Mesendoderm (in vitro differentiated cells): ENCODE measurements at regions not wholly inside any gene's neighbourhood (a gene's known extent, or its start where the extent isn't known, plus 50 kb on each side); places are given as distances from the start of the nearest gene placed in this dataset.
A peak's percentile ranks its signal among the peaks of the same experiment; 100 is the strongest.

Source experiments
- DNase-seq: peaks from one replicate; pipeline ENCODE4 v3.0.0; 2013
- H2AK5ac ChIP-seq: 2 replicates; pipeline ENCODE4 v1.6.1; 2013; ENCODE audit warnings: low read length, inconsistent platforms
- H2BK120ac ChIP-seq: 2 replicates; pipeline ENCODE4 v1.6.1; 2013; ENCODE audit warnings: low read depth, mild to moderate bottlenecking, low read length, moderate library complexity, mixed read lengths
- H2BK15ac ChIP-seq: replicated peaks from 2 replicates; pipeline ENCODE4 v1.6.1; 2013; ENCODE audit warnings: low read depth, mild to moderate bottlenecking, moderate library complexity
- H2BK5ac ChIP-seq: 2 replicates; pipeline ENCODE4 v1.6.1; 2013; ENCODE audit warnings: low read length, inconsistent platforms
- H3K18ac ChIP-seq: 2 replicates; pipeline ENCODE4 v1.6.1; 2013; ENCODE audit warnings: mild to moderate bottlenecking, low read length, mixed read lengths
- H3K23ac ChIP-seq: one replicate; pipeline ENCODE4 v1.6.1; 2013; ENCODE audit warnings: low read length
- H3K27ac ChIP-seq: 2 replicates; pipeline ENCODE4 v1.5.1; 2013; ENCODE audit warnings: low read depth, mild to moderate bottlenecking, inconsistent platforms, low read length, moderate library complexity
- H3K27me3 ChIP-seq: 2 replicates; pipeline ENCODE4 v1.6.1; 2013; ENCODE audit warnings: low read length, control low read depth, mild to moderate bottlenecking, inconsistent platforms; ENCODE audit not compliant: insufficient read depth, poor library complexity
- H3K36me3 ChIP-seq: 2 replicates; pipeline ENCODE4 v1.6.1; 2013; ENCODE audit warnings: low read length, inconsistent platforms; ENCODE audit not compliant: control insufficient read depth, insufficient read depth
- H3K4ac ChIP-seq: one replicate; pipeline ENCODE4 v1.6.1; 2013; ENCODE audit warnings: low read depth, mild to moderate bottlenecking, low read length, moderate library complexity
- H3K4me1 ChIP-seq: 2 replicates; pipeline ENCODE4 v1.6.1; 2013; ENCODE audit warnings: low read depth, low read length, inconsistent platforms; ENCODE audit not compliant: control insufficient read depth
- H3K4me2 ChIP-seq: 2 replicates; pipeline ENCODE4 v1.6.1; 2013; ENCODE audit warnings: low read length
- H3K4me3 ChIP-seq: 2 replicates; pipeline ENCODE4 v1.5.1; 2013; ENCODE audit warnings: mild to moderate bottlenecking, low read length
- H3K56ac ChIP-seq: one replicate; pipeline ENCODE4 v1.6.1; 2013; ENCODE audit warnings: low read length
- H3K79me1 ChIP-seq: 2 replicates; pipeline ENCODE4 v1.6.1; 2013; ENCODE audit warnings: low read length, inconsistent platforms
- H3K79me2 ChIP-seq: 2 replicates; pipeline ENCODE4 v1.6.1; 2013; ENCODE audit warnings: mild to moderate bottlenecking, low read length; ENCODE audit not compliant: control insufficient read depth, insufficient read depth
- H3K9ac ChIP-seq: 2 replicates; pipeline ENCODE4 v1.6.1; 2013; ENCODE audit warnings: low read length, inconsistent platforms
- H4K5ac ChIP-seq: one replicate; pipeline ENCODE4 v1.6.1; 2013; ENCODE audit warnings: low read length
- H4K8ac ChIP-seq: one replicate; pipeline ENCODE4 v1.6.1; 2013; ENCODE audit warnings: low read depth, mild to moderate bottlenecking, control low read depth, low read length, moderate library complexity
- WGBS: extraction: QIAGEN DNeasy Blood & Tissue Kit; methylation state at CpG from one replicate; pipeline ENCODE4 v1.1.7; 2013; ENCODE audit warnings: low lambda C conversion rate, missing lambda C conversion rate; ENCODE audit not compliant: insufficient coverage; ENCODE audit errors: extremely low coverage; 5-methylcytosine and 5-hydroxymethylcytosine counted together

DNA sequence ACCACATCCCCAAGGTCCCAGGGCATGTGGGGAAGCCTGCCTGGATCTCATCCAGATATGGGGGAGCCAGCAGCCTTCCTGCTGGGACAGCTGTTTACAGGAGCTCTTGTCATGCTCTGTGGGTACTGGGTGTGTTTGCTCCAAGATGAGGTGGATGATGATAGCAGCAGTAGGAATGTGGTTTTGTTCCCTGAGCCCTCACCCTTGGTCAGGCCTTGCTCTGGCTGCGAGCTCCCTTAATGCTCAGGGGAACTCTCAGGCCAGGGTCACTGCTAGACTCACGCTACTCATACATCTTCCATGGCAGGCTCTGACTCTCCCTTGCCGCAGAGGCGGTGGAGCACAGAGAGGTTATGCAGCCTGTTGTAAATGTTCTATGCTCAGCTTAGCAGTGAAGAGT, 990.3 kb downstream of the AACS start:
- no peaks in the 10 kb centered on the region for H3K27me3 ChIP-seq
- H2BK15ac ChIP-seq = no peak overlapping the region
- no peak overlapping the region for H3K4me2 ChIP-seq
- no CpG with 5 or more reads among the region's 4 CpGs for WGBS
- H3K4ac ChIP-seq = no peak overlapping the region
- no peak overlapping the region for H3K23ac ChIP-seq
- H3K79me2 ChIP-seq = no peaks in the 10 kb centered on the region
- DNase-seq = no peak
- no peak overlapping the region for H3K9ac ChIP-seq
- no peak overlapping the region for H3K27ac ChIP-seq
- no peak overlapping the region for H3K56ac ChIP-seq
- no peaks in the 10 kb centered on the region for H3K79me1 ChIP-seq
- no peak overlapping the region for H3K18ac ChIP-seq
- no peak overlapping the region for H4K8ac ChIP-seq
- no peak overlapping the region for H2BK5ac ChIP-seq
- no peaks in the 10 kb centered on the region for H3K36me3 ChIP-seq
- no peaks in the 10 kb centered on the region for H3K4me1 ChIP-seq
- no peak overlapping the region for H2BK120ac ChIP-seq
- no peak overlapping the region for H4K5ac ChIP-seq
- no peak overlapping the region for H2AK5ac ChIP-seq
- H3K4me3 ChIP-seq = no peak overlapping the region

GRCh38 chr12:126061777-126062176, 996.5 kb downstream of the AACS start:
- WGBS = no CpG with 5 or more reads among the region's 6 CpGs
- no peak overlapping the region for H3K56ac ChIP-seq
- no peaks in the 10 kb centered on the region for H3K36me3 ChIP-seq
- no peak overlapping the region for H3K9ac ChIP-seq
- H4K5ac ChIP-seq = no peak overlapping the region
- H3K4me1 ChIP-seq = no peaks in the 10 kb centered on the region
- H4K8ac ChIP-seq = no peak overlapping the region
- DNase-seq = no peak
- H3K4me3 ChIP-seq = no peak overlapping the region
- H2BK120ac ChIP-seq = no peak overlapping the region
- H3K23ac ChIP-seq = no peak overlapping the region
- H3K79me2 ChIP-seq = no peaks in the 10 kb centered on the region
- H3K18ac ChIP-seq = no peak overlapping the region
- no peak overlapping the region for H2BK5ac ChIP-seq
- H3K27me3 ChIP-seq = no peaks in the 10 kb centered on the region
- no peak overlapping the region for H3K27ac ChIP-seq
- no peak overlapping the region for H3K4me2 ChIP-seq
- no peak overlapping the region for H2AK5ac ChIP-seq
- H3K4ac ChIP-seq = no peak overlapping the region
- H3K79me1 ChIP-seq = no peaks in the 10 kb centered on the region
- H2BK15ac ChIP-seq = no peak overlapping the region

DNA sequence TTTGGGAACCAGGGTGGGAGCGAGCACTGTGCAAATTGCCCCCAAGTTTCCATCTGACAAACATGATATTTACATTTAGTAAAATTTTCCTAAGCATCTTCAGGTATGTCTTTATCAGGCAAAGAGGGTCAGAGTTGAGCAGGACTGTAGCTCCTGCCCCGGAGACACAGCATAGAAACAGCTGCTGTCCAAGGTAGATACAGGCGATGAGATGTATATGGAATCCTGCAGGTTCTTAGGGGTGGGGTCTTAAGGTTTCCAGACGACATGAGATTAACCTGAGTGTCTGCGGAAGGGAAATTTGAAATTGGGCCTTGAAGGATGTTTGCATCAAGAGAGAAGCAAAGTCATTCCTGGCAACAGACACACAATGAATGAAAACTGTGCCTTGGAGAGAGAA, 998.8 kb downstream of the AACS start:
- no peak overlapping the region for H3K56ac ChIP-seq
- no peak overlapping the region for H3K27ac ChIP-seq
- DNase-seq = no peak
- H3K4me3 ChIP-seq = no peak overlapping the region
- WGBS = no CpG with 5 or more reads among the region's 5 CpGs
- H2AK5ac ChIP-seq = no peak overlapping the region
- no peak overlapping the region for H3K23ac ChIP-seq
- no peak overlapping the region for H3K18ac ChIP-seq
- no peak overlapping the region for H3K9ac ChIP-seq
- H3K4me1 ChIP-seq = no peaks in the 10 kb centered on the region
- H3K27me3 ChIP-seq = no peaks in the 10 kb centered on the region
- H3K4ac ChIP-seq = no peak overlapping the region
- no peak overlapping the region for H2BK120ac ChIP-seq
- H2BK5ac ChIP-seq = no peak overlapping the region
- no peak overlapping the region for H2BK15ac ChIP-seq
- H3K79me1 ChIP-seq = no peaks in the 10 kb centered on the region
- H4K8ac ChIP-seq = no peak overlapping the region
- H3K36me3 ChIP-seq = no peaks in the 10 kb centered on the region
- H3K4me2 ChIP-seq = no peak overlapping the region
- H3K79me2 ChIP-seq = no peaks in the 10 kb centered on the region
- H4K5ac ChIP-seq = no peak overlapping the region

GRCh38 chr12:126067626-126068329, 1002.5 kb downstream of the AACS start:
- no peak overlapping the region for H3K27ac ChIP-seq
- no peak overlapping the region for H4K8ac ChIP-seq
- H4K5ac ChIP-seq = no peak overlapping the region
- no peaks in the 10 kb centered on the region for H3K4me1 ChIP-seq
- H3K56ac ChIP-seq = no peak overlapping the region
- DNase-seq = no peak
- H3K79me2 ChIP-seq = no peaks in the 10 kb centered on the region
- H3K36me3 ChIP-seq = no peaks in the 10 kb centered on the region
- H2BK120ac ChIP-seq = no peak overlapping the region
- H2AK5ac ChIP-seq = no peak overlapping the region
- no peak overlapping the region for H3K9ac ChIP-seq
- no peak overlapping the region for H2BK5ac ChIP-seq
- no peak overlapping the region for H3K23ac ChIP-seq
- no CpG with 5 or more reads among the region's 3 CpGs for WGBS
- H3K18ac ChIP-seq = no peak overlapping the region
- H2BK15ac ChIP-seq = no peak overlapping the region
- no peaks in the 10 kb centered on the region for H3K79me1 ChIP-seq
- no peaks in the 10 kb centered on the region for H3K27me3 ChIP-seq
- no peak overlapping the region for H3K4me2 ChIP-seq
- no peak overlapping the region for H3K4ac ChIP-seq
- H3K4me3 ChIP-seq = no peak overlapping the region

- no peak overlapping the region for H2AK5ac ChIP-seq
- H3K4ac ChIP-seq = no peak overlapping the region
- WGBS = no CpG with 5 or more reads among the region's 4 CpGs
- H3K79me2 ChIP-seq = no peaks in the 10 kb centered on the region
- H3K9ac ChIP-seq = no peak overlapping the region
- no peak overlapping the region for H2BK15ac ChIP-seq
- no peaks in the 10 kb centered on the region for H3K27me3 ChIP-seq
- H2BK5ac ChIP-seq = no peak overlapping the region
- H3K56ac ChIP-seq = no peak overlapping the region
- no peaks in the 10 kb centered on the region for H3K4me1 ChIP-seq
- no peaks in the 10 kb centered on the region for H3K36me3 ChIP-seq
- H2BK120ac ChIP-seq = no peak overlapping the region
- H3K4me3 ChIP-seq = no peak overlapping the region
- H3K23ac ChIP-seq = no peak overlapping the region
- H4K5ac ChIP-seq = no peak overlapping the region
- H3K4me2 ChIP-seq = no peak overlapping the region
- H3K79me1 ChIP-seq = no peaks in the 10 kb centered on the region
- H3K27ac ChIP-seq = no peak overlapping the region
- peak; percentile 82 for DNase-seq
- no peak overlapping the region for H3K18ac ChIP-seq
- no peak overlapping the region for H4K8ac ChIP-seq
Measured at GRCh38 chr12:126069549-126070165, 1004.4 kb downstream of the AACS start.

DNA sequence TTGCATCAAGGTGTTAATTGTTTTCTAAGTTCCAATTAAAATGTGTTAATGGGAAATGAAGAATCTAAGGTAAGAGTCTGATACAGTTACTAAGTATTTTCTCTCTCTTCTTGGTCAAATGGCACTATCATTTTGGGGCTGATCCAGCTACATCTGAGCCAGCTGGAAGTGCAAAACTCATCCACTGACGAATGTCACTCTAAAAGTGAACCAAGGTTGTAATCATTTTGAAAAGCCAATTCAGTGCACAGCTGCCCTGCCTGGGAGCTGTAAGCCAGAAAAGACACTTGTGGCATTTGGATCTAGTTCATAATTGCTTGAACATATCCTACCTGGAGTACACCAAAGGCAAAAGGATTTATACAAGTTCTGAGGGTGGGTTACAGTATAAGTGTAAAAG, 1011.3 kb downstream of the AACS start:
- DNase-seq = no peak
- Histone ChIP-seq H3K4ac (no peak overlapping the region), H3K18ac (no peak overlapping the region), H3K9ac (no peak overlapping the region), H3K27me3 (no peaks in the 10 kb centered on the region), H2BK120ac (no peak overlapping the region), H3K23ac (no peak overlapping the region), H3K4me1 (no peaks in the 10 kb centered on the region), H4K5ac (no peak overlapping the region), H3K79me1 (no peaks in the 10 kb centered on the region), H4K8ac (no peak overlapping the region), H3K4me3 (no peak overlapping the region), H3K4me2 (no peak overlapping the region), H3K79me2 (no peaks in the 10 kb centered on the region), H2BK15ac (no peak overlapping the region), H3K56ac (no peak overlapping the region), H3K27ac (no peak overlapping the region), H3K36me3 (no peaks in the 10 kb centered on the region), H2AK5ac (no peak overlapping the region), H2BK5ac (no peak overlapping the region)
- WGBS = no CpG with 5 or more reads among the region's 1 CpG
